ENCODE measurements at regions not wholly inside any gene's neighbourhood (a gene's known extent, or its start where the extent isn't known, plus 50 kb on each side); places are given as distances from the start of the nearest gene placed in this dataset.

DNA sequence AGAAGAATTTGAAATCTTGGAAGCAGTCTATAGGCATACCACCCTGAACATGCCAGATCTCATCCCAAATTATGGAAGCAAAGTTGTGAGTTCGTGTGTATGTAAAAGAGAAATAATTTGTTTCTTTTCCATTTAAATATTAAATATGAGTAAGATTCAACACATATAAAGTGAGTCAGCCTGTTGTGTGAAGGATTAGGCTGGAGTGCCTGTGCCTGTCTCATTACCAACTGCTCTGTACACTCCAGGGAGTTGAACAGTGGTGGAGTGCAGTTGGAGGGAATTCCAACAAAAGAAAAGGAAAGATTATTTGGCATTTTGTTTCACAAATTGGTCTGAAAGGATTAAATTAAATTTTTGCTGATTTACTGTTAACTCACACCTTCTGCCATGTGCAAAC is 435.6 kb downstream of the FAT4 start:
- no peak overlapping the region for H3K4me3 ChIP-seq (ENCODE audit: low read depth, low read length)
- DNase-seq (ENCODE audit: low read depth) = no peak
- TF ChIP-seq, protein P1, sequence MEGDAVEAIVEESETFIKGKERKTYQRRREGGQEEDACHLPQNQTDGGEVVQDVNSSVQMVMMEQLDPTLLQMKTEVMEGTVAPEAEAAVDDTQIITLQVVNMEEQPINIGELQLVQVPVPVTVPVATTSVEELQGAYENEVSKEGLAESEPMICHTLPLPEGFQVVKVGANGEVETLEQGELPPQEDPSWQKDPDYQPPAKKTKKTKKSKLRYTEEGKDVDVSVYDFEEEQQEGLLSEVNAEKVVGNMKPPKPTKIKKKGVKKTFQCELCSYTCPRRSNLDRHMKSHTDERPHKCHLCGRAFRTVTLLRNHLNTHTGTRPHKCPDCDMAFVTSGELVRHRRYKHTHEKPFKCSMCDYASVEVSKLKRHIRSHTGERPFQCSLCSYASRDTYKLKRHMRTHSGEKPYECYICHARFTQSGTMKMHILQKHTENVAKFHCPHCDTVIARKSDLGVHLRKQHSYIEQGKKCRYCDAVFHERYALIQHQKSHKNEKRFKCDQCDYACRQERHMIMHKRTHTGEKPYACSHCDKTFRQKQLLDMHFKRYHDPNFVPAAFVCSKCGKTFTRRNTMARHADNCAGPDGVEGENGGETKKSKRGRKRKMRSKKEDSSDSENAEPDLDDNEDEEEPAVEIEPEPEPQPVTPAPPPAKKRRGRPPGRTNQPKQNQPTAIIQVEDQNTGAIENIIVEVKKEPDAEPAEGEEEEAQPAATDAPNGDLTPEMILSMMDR (IDR thresholded peaks at IDR 0.05; ENCODE audit: insufficient read depth, low read depth, low read length, missing control alignments) = no peak

DNA sequence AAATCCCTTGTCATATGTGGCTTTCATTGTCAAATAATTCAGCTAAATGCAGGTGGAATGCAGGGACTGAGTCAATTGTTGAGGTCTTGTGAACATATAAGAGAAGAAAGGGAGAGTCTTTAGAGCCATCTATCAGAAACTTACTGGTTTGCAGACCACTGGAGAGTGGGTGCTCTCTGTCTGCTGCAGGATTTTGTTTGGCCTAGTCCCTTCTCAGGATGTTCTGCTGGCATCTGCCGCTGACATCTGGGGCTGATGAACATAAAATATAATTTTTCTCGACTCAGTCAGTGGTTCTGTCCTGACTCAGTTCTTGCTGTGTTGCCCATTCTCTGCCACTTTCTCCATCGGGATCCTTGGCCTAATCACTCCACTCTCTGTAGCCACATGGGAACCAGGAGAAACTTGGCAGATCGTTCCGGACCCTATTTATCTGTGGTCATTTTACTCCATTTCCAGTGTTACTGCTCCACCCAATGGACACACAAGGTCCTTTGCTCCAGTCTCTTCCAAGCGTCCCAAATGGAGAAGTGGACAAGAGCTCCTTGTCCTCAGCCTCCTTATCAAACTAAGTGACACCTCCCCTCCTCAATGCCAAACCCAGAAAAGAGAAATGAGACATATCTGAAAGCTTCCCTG is 436.2 kb downstream of the FAT4 start:
- no peak overlapping the region for H3K4me3 ChIP-seq (ENCODE audit: low read depth, low read length)
- TF ChIP-seq, protein P1 (IDR thresholded peaks at IDR 0.05; ENCODE audit: insufficient read depth, low read depth, low read length, missing control alignments) = no peak
- no peak for DNase-seq (ENCODE audit: low read depth)

DNA sequence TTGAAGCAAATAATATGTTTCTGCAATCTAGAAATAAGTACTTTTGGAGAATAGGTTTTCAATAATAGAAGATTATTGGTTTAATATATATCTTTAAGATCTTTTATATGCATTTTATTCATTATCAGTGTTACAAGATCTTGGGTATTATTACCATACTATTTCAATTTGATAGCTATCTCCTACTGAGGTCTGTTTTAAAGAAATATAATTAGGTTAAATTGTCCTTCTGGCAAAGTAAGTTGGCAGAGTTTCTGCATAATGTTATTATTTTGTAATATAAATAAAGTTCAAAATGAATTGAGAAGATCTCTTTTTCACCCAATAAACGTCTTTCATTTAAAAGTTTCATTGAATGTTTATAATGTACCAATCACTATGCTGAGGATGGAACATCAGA is 443.7 kb downstream of the FAT4 start:
- no peak overlapping the region for H3K4me3 ChIP-seq (ENCODE audit: low read depth, low read length)
- no peak for DNase-seq (ENCODE audit: low read depth)
- TF ChIP-seq, protein P1 (IDR thresholded peaks at IDR 0.05; ENCODE audit: insufficient read depth, low read depth, low read length, missing control alignments) = no peak

DNA sequence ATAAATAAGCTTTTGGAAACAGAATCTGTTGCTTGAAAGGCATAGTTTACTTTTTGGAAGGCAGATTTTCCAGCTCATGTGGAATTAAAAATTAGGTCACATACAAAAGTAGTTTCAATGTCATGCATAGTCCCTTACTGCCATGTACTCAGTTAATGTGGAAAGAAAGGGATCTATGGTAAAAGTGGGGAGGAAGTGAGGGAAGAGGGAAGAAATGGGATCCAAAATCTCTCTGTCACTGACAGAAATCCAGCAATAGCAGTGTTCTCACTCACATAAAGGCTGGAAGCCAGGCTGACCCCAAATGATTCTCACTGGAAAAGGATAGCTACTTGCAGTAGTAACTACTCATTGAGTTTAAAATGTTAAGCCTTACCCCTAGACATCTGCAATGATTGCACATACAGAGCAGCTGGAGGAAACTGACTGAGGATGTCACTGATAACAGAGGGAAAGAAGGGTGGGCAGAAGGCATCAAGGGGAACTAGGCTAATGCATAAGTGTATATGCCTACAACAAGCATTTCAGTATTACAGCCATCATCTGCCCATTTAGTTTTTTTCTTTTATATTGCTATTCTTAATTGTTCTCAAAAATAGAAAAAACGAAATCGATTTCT is 445.6 kb downstream of the FAT4 start:
- TF ChIP-seq, protein P1 (IDR thresholded peaks at IDR 0.05; ENCODE audit: insufficient read depth, low read depth, low read length, missing control alignments) = no peak
- no peak overlapping the region for H3K4me3 ChIP-seq (ENCODE audit: low read depth, low read length)
- DNase-seq (ENCODE audit: low read depth) = no peak

DNA sequence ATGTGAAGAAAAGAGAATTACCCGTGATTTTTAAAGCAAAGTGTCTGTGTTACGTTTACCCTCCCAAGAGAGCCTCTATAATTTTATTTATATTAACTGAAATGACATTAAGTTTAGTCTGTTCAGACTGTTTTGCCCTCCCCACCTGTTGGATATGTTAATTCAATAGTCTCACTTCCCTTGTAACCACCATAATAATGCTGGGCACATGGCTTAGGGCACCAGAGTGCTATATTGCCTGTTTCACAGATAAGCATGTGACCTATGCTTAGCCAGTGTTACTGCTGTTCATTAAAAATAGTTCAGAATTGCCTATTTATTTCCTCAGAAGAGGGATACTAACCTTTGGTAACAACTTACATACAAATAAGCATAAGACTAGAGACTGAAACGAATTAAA is 446.2 kb downstream of the FAT4 start:
- TF ChIP-seq, protein P1 (IDR thresholded peaks at IDR 0.05; ENCODE audit: insufficient read depth, low read depth, low read length, missing control alignments) = no peak
- no peak for DNase-seq (ENCODE audit: low read depth)
- no peak overlapping the region for H3K4me3 ChIP-seq (ENCODE audit: low read depth, low read length)

DNA sequence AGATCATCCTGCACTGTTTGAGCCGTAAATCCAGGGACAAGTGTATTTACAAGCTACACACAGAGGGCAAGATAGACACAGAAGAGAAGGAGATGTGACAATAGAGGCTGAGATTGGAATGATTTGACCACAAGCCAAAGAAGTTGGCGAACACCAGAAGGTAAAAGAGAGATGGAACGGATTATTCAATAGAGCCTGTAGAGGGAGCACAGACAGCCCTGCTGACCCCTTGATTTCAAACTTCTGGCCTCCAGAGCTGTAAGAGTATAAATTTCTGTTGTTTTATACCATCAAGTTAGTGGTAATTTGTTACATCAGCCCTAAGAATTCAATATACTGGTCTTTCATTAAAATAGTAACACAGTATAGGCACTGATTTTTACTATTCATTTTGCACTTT is 447.8 kb downstream of the FAT4 start:
- no peak for DNase-seq (ENCODE audit: low read depth)
- TF ChIP-seq, protein P1 (IDR thresholded peaks at IDR 0.05; ENCODE audit: insufficient read depth, low read depth, low read length, missing control alignments) = no peak

DNA sequence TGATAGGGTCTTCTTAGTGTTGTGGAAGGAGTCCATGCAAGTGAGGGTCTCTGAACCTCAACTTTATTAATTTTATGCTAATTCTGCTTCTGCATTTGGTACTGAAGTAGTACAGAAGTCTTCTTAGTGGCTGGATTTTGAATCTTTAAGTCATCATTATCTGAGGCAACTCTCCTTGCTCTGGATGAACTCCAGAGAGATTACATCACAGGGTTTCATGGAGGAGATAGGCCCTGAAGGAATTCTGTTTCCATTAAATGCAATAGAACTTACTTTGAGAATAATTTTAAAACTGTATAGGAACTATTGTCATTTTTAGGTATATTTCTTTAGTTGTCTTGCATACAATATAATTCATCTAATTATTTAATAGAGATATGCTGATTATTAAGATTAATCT is 451.2 kb downstream of the FAT4 start:
- TF ChIP-seq, protein P1 (IDR thresholded peaks at IDR 0.05; ENCODE audit: insufficient read depth, low read depth, low read length, missing control alignments) = no peak
- H3K4me3 ChIP-seq (ENCODE audit: low read depth, low read length) = no peak overlapping the region
- no peak for DNase-seq (ENCODE audit: low read depth)

More for the DNA sequence above, 447.8 kb downstream of the FAT4 start:
- H3K4me3 ChIP-seq (ENCODE audit: low read depth, low read length) = no peak overlapping the region

Data from GM12865 (cell line).